Neural cell (in vitro differentiated cells): ENCODE measurements at regions not wholly inside any gene's neighbourhood (a gene's known extent, or its start where the extent isn't known, plus 50 kb on each side); places are given as distances from the start of the nearest gene placed in this dataset.

Source experiments
- H2AFZ ChIP-seq: fragments of 200-600, 300-800 bp; sonication (generic), shearing (Covaris generic); 2 replicates; pipeline ENCODE4 v1.6.0; 2014; ENCODE audit warnings: low read depth, mild to moderate bottlenecking, antibody characterized with exemption, low read length, moderate library complexity
- H3F3A ChIP-seq: fragments of 200-600 bp; shearing (Covaris generic); 2 replicates; pipeline ENCODE4 v1.6.1; 2016; ENCODE audit warnings: mild to moderate bottlenecking, moderate library complexity, mixed read lengths, antibody characterized with exemption, low read length; ENCODE audit not compliant: insufficient read depth, poor library complexity, severe bottlenecking
- H3K27ac ChIP-seq: fragments of 200-600, 300-800 bp; sonication (generic), shearing (Covaris generic); 2 replicates; pipeline ENCODE4 v1.5.1; 2014; ENCODE audit warnings: mild to moderate bottlenecking, low read length, moderate library complexity
- H3K27me3 ChIP-seq: fragments of 300-800, 200-600 bp; sonication (generic), shearing (Covaris generic); 2 replicates; pipeline ENCODE4 v1.6.0; 2014; ENCODE audit warnings: mild to moderate bottlenecking, low read depth, low read length, moderate library complexity; ENCODE audit not compliant: insufficient read depth
- H3K36me3 ChIP-seq: fragments of 300-800, 200-600 bp; sonication (generic), shearing (Covaris generic); 2 replicates; pipeline ENCODE4 v1.5.1; 2014; ENCODE audit warnings: mild to moderate bottlenecking, antibody characterized with exemption, low read length, moderate library complexity; ENCODE audit not compliant: insufficient read depth
- H3K4me2 ChIP-seq: fragments of 300-800, 200-600 bp; sonication (generic), shearing (Covaris generic); 2 replicates; pipeline ENCODE4 v1.6.0; 2014; ENCODE audit warnings: mild to moderate bottlenecking, low read length
- H3K4me3 ChIP-seq: fragments of 300-800, 200-600 bp; sonication (generic), shearing (Covaris generic); 2 replicates; pipeline ENCODE4 v1.5.1; 2014; ENCODE audit warnings: mild to moderate bottlenecking, low read length, moderate library complexity
- H3K79me2 ChIP-seq: fragments of 200-600 bp; shearing (Covaris generic); replicated peaks from 2 replicates; pipeline ENCODE4 v1.6.0; 2014; ENCODE audit warnings: mild to moderate bottlenecking, low read length, moderate library complexity; ENCODE audit not compliant: insufficient read depth
- H3K9ac ChIP-seq: fragments of 300-800, 200-600 bp; sonication (generic), shearing (Covaris generic); 2 replicates; pipeline ENCODE4 v1.6.1; 2016; ENCODE audit warnings: mild to moderate bottlenecking, low read length, mixed read lengths
- H3K9me2 ChIP-seq: fragments of 200-600 bp; shearing (Covaris generic); 2 replicates; pipeline ENCODE4 v1.6.1; 2016; ENCODE audit warnings: mild to moderate bottlenecking, low read length, mixed read lengths; ENCODE audit not compliant: insufficient read depth
- H3K9me3 ChIP-seq: fragments of 200-600, 300-800 bp; sonication (generic), shearing (Covaris generic); 2 replicates; pipeline ENCODE4 v1.6.1; 2016; ENCODE audit warnings: mild to moderate bottlenecking, mixed run types, low read length, moderate library complexity, mixed read lengths
- H4K20me1 ChIP-seq: fragments of 200-600 bp; shearing (Covaris generic); 2 replicates; pipeline ENCODE4 v1.6.1; 2016; ENCODE audit warnings: mild to moderate bottlenecking, mixed run types; ENCODE audit not compliant: insufficient read depth
- CTCF ChIP-seq: fragments of 450-650 bp; IDR thresholded peaks from 2 replicates; pipeline ENCODE4 v1.5.1; 2014; ENCODE audit warnings: antibody characterized with exemption, mild to moderate bottlenecking, moderate library complexity; ENCODE audit not compliant: poor library complexity, severe bottlenecking
- EP300 ChIP-seq: fragments of 450-650 bp; conservative IDR thresholded peaks from 2 replicates; pipeline ENCODE4 v1.6.1; 2014; ENCODE audit warnings: antibody characterized with exemption, mild to moderate bottlenecking, moderate library complexity; ENCODE audit not compliant: poor library complexity, severe bottlenecking
- EZH2 ChIP-seq: fragments of 200-600, 300-800 bp; shearing (Covaris generic), sonication (generic); IDR thresholded peaks from 2 replicates; pipeline ENCODE4 v1.6.1; 2014; ENCODE audit warnings: antibody characterized with exemption, low read length, borderline replicate concordance, mild to moderate bottlenecking; ENCODE audit not compliant: insufficient read depth, poor library complexity, severe bottlenecking
- MXI1 ChIP-seq: fragments of 450-650 bp; conservative IDR thresholded peaks from 2 replicates; pipeline ENCODE4 v1.6.1; 2014; ENCODE audit warnings: antibody characterized with exemption, mild to moderate bottlenecking; ENCODE audit not compliant: poor library complexity, severe bottlenecking
- POLR2AphosphoS5 ChIP-seq: IDR thresholded peaks from 2 replicates; pipeline ENCODE4 v1.6.1; 2012
- RAD21 ChIP-seq: fragments of 450-650 bp; conservative IDR thresholded peaks from 2 replicates; pipeline ENCODE4 v1.6.1; 2014; ENCODE audit warnings: antibody characterized with exemption, mild to moderate bottlenecking, moderate library complexity
- REST ChIP-seq: IDR thresholded peaks from 2 replicates; pipeline ENCODE4 v1.6.1; 2012; ENCODE audit warnings: borderline replicate concordance
- SMC3 ChIP-seq: fragments of 450-650 bp; conservative IDR thresholded peaks from 2 replicates; pipeline ENCODE4 v1.6.1; 2014; ENCODE audit warnings: antibody characterized with exemption, mild to moderate bottlenecking, moderate library complexity; ENCODE audit not compliant: poor library complexity
- TAF1 ChIP-seq: IDR thresholded peaks from 2 replicates; pipeline ENCODE4 v1.6.1; 2012; ENCODE audit warnings: low read depth

- Histone ChIP-seq H3K9me3 (no peaks in the 10 kb centered on the region), H3F3A (no peaks in the 10 kb centered on the region), H3K9me2 (no peaks in the 10 kb centered on the region), H4K20me1 (no peaks in the 10 kb centered on the region), H3K4me3 (no peak overlapping the region), H3K36me3 (no peaks in the 10 kb centered on the region), H3K27me3 (no peaks in the 10 kb centered on the region), H3K9ac (no peak overlapping the region), H2AFZ (no peak overlapping the region), H3K27ac (no peak overlapping the region), H3K79me2 (no peaks in the 10 kb centered on the region), H3K4me2 (no peak overlapping the region)
- TF ChIP-seq EP300 (no peak), CTCF (no peak), TAF1 (no peak), REST (no peak), SMC3 (no peak), MXI1 (no peak), EZH2 (no peak), RAD21 (no peak), POLR2AphosphoS5 (no peak)
Observed at GRCh38 chr4:71669291-71669690, 114.6 kb downstream of the GC start.

GRCh38 chr4:71665358-71665757, 118.5 kb downstream of the GC start:
- Histone ChIP-seq H3K4me3 (no peak overlapping the region), H4K20me1 (no peaks in the 10 kb centered on the region), H3F3A (no peaks in the 10 kb centered on the region), H3K9me2 (no peaks in the 10 kb centered on the region), H3K27me3 (no peaks in the 10 kb centered on the region), H3K36me3 (no peaks in the 10 kb centered on the region), H3K4me2 (no peak overlapping the region), H3K9ac (no peak overlapping the region), H2AFZ (no peak overlapping the region), H3K79me2 (no peaks in the 10 kb centered on the region), H3K27ac (no peak overlapping the region), H3K9me3 (no peaks in the 10 kb centered on the region)
- peak; percentile 10 for TF ChIP-seq POLR2AphosphoS5
- TF ChIP-seq CTCF = no peak
